Lower lobe of right lung (tissue), 2 donors: ENCODE measurements at regions not wholly inside any gene's neighbourhood (a gene's known extent, or its start where the extent isn't known, plus 50 kb on each side); places are given as distances from the start of the nearest gene placed in this dataset.

ENCODE experiments used
- ATAC-seq, 2 donors: fragments of 200-7000 bp; cut with Tn5 transposase; one replicate each; pipeline ENCODE4 v1.9.1; 2020 to 2022; ENCODE audit warnings: mild to moderate bottlenecking in 2 of 2, moderate library complexity in 2 of 2
- DNase-seq: peaks from one replicate; pipeline ENCODE4 v3.0.0-alpha.2; 2020
- H3K27ac ChIP-seq: fragments of 200-600 bp; one replicate; pipeline ENCODE4 v1.8.0; 2022
- H3K27me3 ChIP-seq: fragments of 200-600 bp; one replicate; pipeline ENCODE4 v1.8.0; 2022; ENCODE audit warnings: low read depth
- H3K36me3 ChIP-seq: fragments of 200-600 bp; one replicate; pipeline ENCODE4 v1.8.0; 2022; ENCODE audit warnings: mild to moderate bottlenecking
- H3K4me1 ChIP-seq: fragments of 200-600 bp; one replicate; pipeline ENCODE4 v1.8.0; 2022
- H3K4me3 ChIP-seq: fragments of 200-600 bp; one replicate; pipeline ENCODE4 v1.8.0; 2022; ENCODE audit warnings: mild to moderate bottlenecking
- H3K9me3 ChIP-seq: fragments of 200-600 bp; one replicate; pipeline ENCODE4 v1.8.0; 2022
- intact Hi-C: fragments of 100-400 bp; cut with DNase I; formaldehyde crosslinking; loops from one replicate; pipeline ENCODE4 v1.11.0; 2022
- TF ChIP-seq, protein P1 (sequence below): fragments of 200-600 bp; IDR thresholded peaks from one replicate; pipeline ENCODE4 v1.8.0; 2022; ENCODE audit warnings: antibody characterized with exemption, mild to moderate bottlenecking
- donor health status: DM: no; HTN: yes; CAD: no; lungs with severe emphysema.

DNA sequence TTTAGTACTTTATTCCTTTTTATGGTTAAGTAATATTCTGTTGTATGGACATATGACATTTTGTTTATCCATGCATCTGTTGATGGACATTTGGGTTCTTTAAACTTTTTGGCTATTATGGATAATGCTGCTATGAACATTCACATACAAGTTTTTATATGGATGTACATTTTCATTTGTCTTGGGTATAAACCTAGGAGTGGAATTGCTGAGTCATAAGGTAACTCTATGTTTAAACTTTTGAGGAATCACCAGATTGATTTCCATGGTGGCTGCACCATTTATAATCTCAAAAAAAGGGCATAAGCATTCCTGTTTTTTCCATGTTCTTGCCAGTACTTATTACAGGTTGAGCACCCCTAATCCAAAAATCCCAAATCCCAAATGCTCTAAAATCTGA is 90.3 kb upstream of the CRHR1 start:
- H3K27me3 ChIP-seq = peaks cover 22% of the 10 kb centered on the region
- TF ChIP-seq, protein P1, sequence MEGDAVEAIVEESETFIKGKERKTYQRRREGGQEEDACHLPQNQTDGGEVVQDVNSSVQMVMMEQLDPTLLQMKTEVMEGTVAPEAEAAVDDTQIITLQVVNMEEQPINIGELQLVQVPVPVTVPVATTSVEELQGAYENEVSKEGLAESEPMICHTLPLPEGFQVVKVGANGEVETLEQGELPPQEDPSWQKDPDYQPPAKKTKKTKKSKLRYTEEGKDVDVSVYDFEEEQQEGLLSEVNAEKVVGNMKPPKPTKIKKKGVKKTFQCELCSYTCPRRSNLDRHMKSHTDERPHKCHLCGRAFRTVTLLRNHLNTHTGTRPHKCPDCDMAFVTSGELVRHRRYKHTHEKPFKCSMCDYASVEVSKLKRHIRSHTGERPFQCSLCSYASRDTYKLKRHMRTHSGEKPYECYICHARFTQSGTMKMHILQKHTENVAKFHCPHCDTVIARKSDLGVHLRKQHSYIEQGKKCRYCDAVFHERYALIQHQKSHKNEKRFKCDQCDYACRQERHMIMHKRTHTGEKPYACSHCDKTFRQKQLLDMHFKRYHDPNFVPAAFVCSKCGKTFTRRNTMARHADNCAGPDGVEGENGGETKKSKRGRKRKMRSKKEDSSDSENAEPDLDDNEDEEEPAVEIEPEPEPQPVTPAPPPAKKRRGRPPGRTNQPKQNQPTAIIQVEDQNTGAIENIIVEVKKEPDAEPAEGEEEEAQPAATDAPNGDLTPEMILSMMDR = no peak
- no peak for DNase-seq

DNA sequence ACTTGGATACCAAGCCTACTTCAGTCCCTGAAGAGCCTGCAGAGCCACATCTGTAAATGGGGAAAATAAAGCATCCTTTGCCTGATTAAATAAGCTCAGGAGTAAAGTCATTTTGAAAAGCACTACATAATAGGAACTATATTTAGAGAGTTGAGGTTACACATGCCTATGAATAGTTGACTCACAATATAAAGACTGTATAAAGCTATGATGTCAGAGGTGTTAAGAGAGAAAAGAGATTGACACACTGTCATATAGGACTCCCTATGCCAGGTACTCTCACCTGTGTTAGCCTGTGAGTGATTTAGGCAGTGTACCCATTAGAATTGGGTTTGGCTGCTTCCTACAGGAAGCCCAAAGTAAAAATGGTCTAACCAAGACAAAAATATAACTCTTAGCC is 87.7 kb upstream of the CRHR1 start:
- DNase-seq (no peak), ATAC-seq (no peak)
- H3K9me3 ChIP-seq = no peaks in the 10 kb centered on the region
- TF ChIP-seq, protein P1 = no peak
- intact Hi-C loops = no loop called here
- H3K4me3 ChIP-seq = no peak overlapping the region
- H3K4me1 ChIP-seq = no peaks in the 10 kb centered on the region
- H3K27me3 ChIP-seq = peaks cover 24% of the 10 kb centered on the region
- no peak overlapping the region for H3K27ac ChIP-seq
- no peaks in the 10 kb centered on the region for H3K36me3 ChIP-seq

More for the DNA sequence above, 90.3 kb upstream of the CRHR1 start:
- H3K9me3 ChIP-seq = no peaks in the 10 kb centered on the region
- intact Hi-C loops = no loop called here
- no peak overlapping the region for H3K4me3 ChIP-seq
- no peak for ATAC-seq
- no peaks in the 10 kb centered on the region for H3K36me3 ChIP-seq
- no peaks in the 10 kb centered on the region for H3K4me1 ChIP-seq
- H3K27ac ChIP-seq = no peak overlapping the region

DNA sequence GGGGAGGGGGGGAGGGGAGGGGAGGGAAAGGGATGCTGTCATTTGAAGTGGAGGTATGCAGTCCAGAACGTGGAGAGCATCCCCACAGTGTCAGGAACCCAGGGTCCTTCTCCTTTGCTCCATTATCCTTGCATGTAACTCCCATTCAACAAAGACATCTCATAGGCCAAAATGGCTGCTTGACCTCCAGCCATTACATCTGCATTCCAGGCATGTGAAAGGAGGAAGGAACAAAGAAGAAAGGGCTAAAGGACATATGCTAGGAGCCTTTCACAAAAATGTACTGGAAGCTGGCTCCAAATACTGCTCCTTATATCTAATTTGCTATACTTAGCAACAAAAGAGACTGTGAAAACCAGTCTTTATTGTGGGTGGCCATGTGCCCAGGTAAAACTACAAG is 87.0 kb upstream of the CRHR1 start:
- Histone ChIP-seq H3K9me3 (no peaks in the 10 kb centered on the region), H3K4me1 (no peaks in the 10 kb centered on the region), H3K36me3 (no peaks in the 10 kb centered on the region), H3K27ac (no peak overlapping the region), H3K4me3 (no peak overlapping the region), H3K27me3 (peaks cover 29% of the 10 kb centered on the region)
- ATAC-seq (no peak), DNase-seq (no peak)
- intact Hi-C loops = no loop called here
- TF ChIP-seq, protein P1 = no peak

DNA sequence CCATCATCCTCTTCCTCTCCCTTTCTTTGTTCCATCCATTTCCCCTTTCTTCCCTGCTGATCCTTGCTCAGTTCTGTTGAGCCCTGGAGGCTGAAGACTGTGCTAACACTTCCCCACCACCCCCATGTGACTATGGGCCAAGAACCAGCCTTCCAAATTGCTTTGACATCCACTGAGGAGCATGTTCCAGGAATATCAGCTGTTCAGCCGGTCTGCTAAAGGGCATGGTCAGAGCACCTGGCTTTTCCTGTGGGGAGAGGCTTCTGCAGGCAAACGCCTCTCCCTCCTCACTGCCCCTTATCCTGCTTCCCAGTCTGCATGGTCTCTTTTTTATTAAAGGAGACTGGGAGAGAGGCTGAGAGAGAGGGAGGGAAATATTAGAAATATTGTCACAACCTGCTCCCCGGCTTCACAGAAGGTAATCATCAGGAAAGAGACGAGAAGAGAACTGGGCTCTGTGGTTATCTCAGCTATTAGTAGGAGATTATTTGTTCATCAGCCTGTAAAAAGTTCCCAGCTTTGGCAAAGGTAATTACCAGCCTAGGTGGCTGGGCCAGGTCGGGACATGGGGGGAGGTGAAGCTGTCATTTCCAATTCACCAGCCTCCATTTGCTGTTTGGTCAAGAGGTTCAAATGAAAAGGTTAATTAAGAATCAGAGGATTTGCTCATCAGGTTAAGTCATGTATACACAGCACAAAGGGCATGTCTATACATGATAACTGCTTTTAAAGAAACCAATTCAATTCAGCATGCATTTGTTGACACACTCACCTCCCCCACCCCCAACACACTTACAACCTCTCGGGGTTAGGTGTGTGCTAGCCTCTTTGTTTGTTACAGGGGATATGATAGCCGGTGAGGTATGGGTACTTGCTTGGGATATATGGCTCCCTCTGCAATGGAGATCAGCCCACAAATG is 83.7 kb upstream of the CRHR1 start:
- H3K27me3 ChIP-seq = peaks cover 21% of the 10 kb centered on the region
- no peaks in the 10 kb centered on the region for H3K36me3 ChIP-seq
- no peak overlapping the region for H3K4me3 ChIP-seq
- no peaks in the 10 kb centered on the region for H3K4me1 ChIP-seq
- no peak for DNase-seq
- no peak for ATAC-seq
- TF ChIP-seq, protein P1 = no peak
- intact Hi-C loops = no loop called here
- H3K9me3 ChIP-seq = no peaks in the 10 kb centered on the region
- no peak overlapping the region for H3K27ac ChIP-seq

DNA sequence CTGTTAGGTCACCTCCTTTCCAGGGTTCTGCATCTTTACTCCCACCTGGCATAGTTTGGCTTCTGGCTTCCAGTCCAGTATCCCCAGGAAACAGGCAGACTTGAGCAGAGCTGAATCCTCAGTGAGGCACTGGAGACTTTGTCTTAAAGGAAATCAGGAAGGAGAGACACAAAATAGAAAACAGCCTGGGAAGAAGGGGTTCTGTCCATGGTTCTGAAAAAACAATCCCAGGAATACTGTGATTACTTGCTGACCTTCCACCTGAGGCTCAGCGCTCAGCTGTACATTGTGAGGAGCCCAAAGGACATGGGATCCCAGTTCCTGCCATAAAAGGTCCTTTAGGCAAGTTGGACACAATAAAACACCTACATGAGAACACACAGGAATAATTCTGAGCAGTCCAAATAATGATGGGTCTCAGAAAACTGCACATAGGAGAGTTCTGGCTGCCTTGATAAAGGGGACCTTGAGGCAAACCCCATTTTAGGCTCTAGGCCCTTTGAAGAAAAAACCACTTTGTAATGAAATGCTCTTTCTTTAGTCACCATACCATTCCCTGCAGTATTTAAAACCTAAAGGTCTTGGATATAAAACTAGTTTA is 81.4 kb upstream of the CRHR1 start:
- intact Hi-C loops = no loop called here
- Histone ChIP-seq H3K36me3 (no peaks in the 10 kb centered on the region), H3K9me3 (no peaks in the 10 kb centered on the region), H3K4me3 (no peak overlapping the region), H3K27ac (no peak overlapping the region), H3K27me3 (peaks cover 28% of the 10 kb centered on the region), H3K4me1 (no peaks in the 10 kb centered on the region)
- no peak for ATAC-seq
- DNase-seq = no peak
- TF ChIP-seq, protein P1 = no peak
